ENCODE measurements at regions not wholly inside any gene's neighbourhood (a gene's known extent, or its start where the extent isn't known, plus 50 kb on each side); places are given as distances from the start of the nearest gene placed in this dataset.

GRCh38 chr3:118714800-118715199 lies 319.8 kb downstream of the IGSF11 start:
- DNase-seq = no peak
- TF ChIP-seq CTCF (conservative IDR thresholded peaks at IDR 0.05; ENCODE audit: low read depth, low read length) = no peak
- TF ChIP-seq EZH2phosphoT487 (IDR thresholded peaks at IDR 0.05; ENCODE audit: borderline replicate concordance, low read length) = no peak
- TF ChIP-seq EZH2 (IDR thresholded peaks at IDR 0.05; ENCODE audit: low read length, unreplicated experiment) = no peak
- no peak overlapping the region for H3K4me3 ChIP-seq (ENCODE audit: low read length)
- H4K20me1 ChIP-seq (ENCODE audit: low read length) = no peaks in the 10 kb centered on the region
- no peaks in the 10 kb centered on the region for H3K9me2 ChIP-seq (replicated peaks; ENCODE audit: low read length)
- 0 out of 2 replicates have a peak, but pooled peaks cover 5% of the 10 kb centered on the region for H3K9me3 ChIP-seq (ENCODE audit: low read length)
- CTCF ChIA-PET = no interaction called here
- intact Hi-C loops (cut with micrococcal nuclease) = no loop called here
- no peaks in the 10 kb centered on the region for H3K79me2 ChIP-seq (ENCODE audit: low read length)
- BruUV-seq (replicated peaks) = no TSS peak
- no peak overlapping the region for H3K4me2 ChIP-seq (ENCODE audit: low read length)
- H3K9ac ChIP-seq (ENCODE audit: low read length) = no peak overlapping the region
- ATAC-seq = no peak
- H3K27me3 ChIP-seq (ENCODE audit: low read length) = no peaks in the 10 kb centered on the region
- POLR2A ChIA-PET (ENCODE audit: unreplicated experiment) = no interaction called here
- no peaks in the 10 kb centered on the region for H3K36me3 ChIP-seq (ENCODE audit: low read depth, low read length)
- H3K27ac ChIP-seq (ENCODE audit: low read length) = no peak overlapping the region
- H3K4me1 ChIP-seq (ENCODE audit: insufficient read depth, low read length) = no peaks in the 10 kb centered on the region
- no peak overlapping the region for H2AFZ ChIP-seq (ENCODE audit: low read length)
- H3F3A ChIP-seq (ENCODE audit: low read length, unreplicated experiment) = no peaks in the 10 kb centered on the region

- Histone ChIP-seq H3F3A (ENCODE audit: low read length, unreplicated experiment) (no peaks in the 10 kb centered on the region), H3K27ac (ENCODE audit: low read length) (no peak overlapping the region), H3K4me3 (ENCODE audit: low read length) (no peak overlapping the region), H3K79me2 (ENCODE audit: low read length) (no peaks in the 10 kb centered on the region), H4K20me1 (ENCODE audit: low read length) (no peaks in the 10 kb centered on the region), H3K27me3 (ENCODE audit: low read length) (no peaks in the 10 kb centered on the region), H3K9me3 (ENCODE audit: low read length) (no peaks in the 10 kb centered on the region), H2AFZ (ENCODE audit: low read length) (no peak overlapping the region), H3K4me1 (ENCODE audit: insufficient read depth, low read length) (no peaks in the 10 kb centered on the region), H3K4me2 (ENCODE audit: low read length) (no peak overlapping the region), H3K36me3 (ENCODE audit: low read depth, low read length) (no peaks in the 10 kb centered on the region), H3K9ac (ENCODE audit: low read length) (no peak overlapping the region), H3K9me2 (replicated peaks; ENCODE audit: low read length) (no peaks in the 10 kb centered on the region)
- CTCF ChIA-PET = no interaction called here
- intact Hi-C loops (cut with micrococcal nuclease) = no loop called here
- BruUV-seq (replicated peaks) = no TSS peak
- ATAC-seq (no peak), DNase-seq (no peak)
- TF ChIP-seq EZH2 (IDR thresholded peaks at IDR 0.05; ENCODE audit: low read length, unreplicated experiment) = no peak
- POLR2A ChIA-PET (ENCODE audit: unreplicated experiment) = no interaction called here
These were observed 305.1 kb downstream of the IGSF11 start for GRCh38 chr3:118729546-118729945.

DNA sequence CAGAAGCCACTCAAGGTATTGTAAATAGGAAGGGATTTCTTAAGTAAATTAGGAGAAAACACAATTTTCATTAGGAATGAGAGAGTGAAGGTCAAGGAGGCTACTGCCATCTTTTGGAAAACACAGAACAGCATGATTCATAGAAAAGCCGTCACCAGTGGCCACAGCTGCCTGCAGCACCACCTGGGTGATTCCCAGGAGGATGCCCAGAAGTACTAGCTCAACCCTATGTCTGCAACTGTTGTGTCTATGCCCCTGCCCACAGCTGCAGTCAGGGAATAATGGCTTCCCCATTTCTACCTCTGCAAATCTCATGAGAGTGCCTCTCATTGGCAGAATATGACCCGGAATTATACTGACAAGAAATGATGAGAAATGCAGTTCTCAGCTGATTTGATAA lies 300.0 kb downstream of the IGSF11 start:
- Histone ChIP-seq H3K27ac (ENCODE audit: low read length) (no peak overlapping the region), H2AFZ (ENCODE audit: low read length) (no peak overlapping the region), H3K79me2 (ENCODE audit: low read length) (no peaks in the 10 kb centered on the region), H3F3A (ENCODE audit: low read length, unreplicated experiment) (no peaks in the 10 kb centered on the region), H4K20me1 (ENCODE audit: low read length) (no peaks in the 10 kb centered on the region), H3K9me3 (ENCODE audit: low read length) (0 out of 2 replicates have a peak, but pooled peaks cover 4% of the 10 kb centered on the region), H3K36me3 (ENCODE audit: low read depth, low read length) (no peaks in the 10 kb centered on the region), H3K27me3 (ENCODE audit: low read length) (no peaks in the 10 kb centered on the region), H3K4me2 (ENCODE audit: low read length) (no peak overlapping the region), H3K4me3 (ENCODE audit: low read length) (no peak overlapping the region), H3K4me1 (ENCODE audit: insufficient read depth, low read length) (no peaks in the 10 kb centered on the region), H3K9me2 (replicated peaks; ENCODE audit: low read length) (no peaks in the 10 kb centered on the region), H3K9ac (ENCODE audit: low read length) (no peak overlapping the region)
- CTCF ChIA-PET = no interaction called here
- DNase-seq = no peak
- no peak for ATAC-seq
- no TSS peak for BruUV-seq (replicated peaks)
- intact Hi-C loops (cut with micrococcal nuclease) = no loop called here
- POLR2A ChIA-PET (ENCODE audit: unreplicated experiment) = no interaction called here
- no peak for TF ChIP-seq EZH2 (IDR thresholded peaks at IDR 0.05; ENCODE audit: low read length, unreplicated experiment)
- no peak for TF ChIP-seq CTCF (conservative IDR thresholded peaks at IDR 0.05; ENCODE audit: low read depth, low read length)
- no peak for TF ChIP-seq EZH2phosphoT487 (IDR thresholded peaks at IDR 0.05; ENCODE audit: borderline replicate concordance, low read length)

Measured in PC-3 (cell line).